GM18868 (cell line): ENCODE measurements at regions not wholly inside any gene's neighbourhood (a gene's known extent, or its start where the extent isn't known, plus 50 kb on each side); places are given as distances from the start of the nearest gene placed in this dataset.

Experiments used
- ATAC-seq: cut with Tn5 transposase; IDR thresholded peaks from one replicate; pipeline ENCODE4 v1.9.1; 2021; ENCODE audit warnings: mild to moderate bottlenecking, moderate library complexity; ENCODE audit not compliant: unreplicated experiment

GRCh38 chr6:8525370-8525769, 90.0 kb upstream of the SLC35B3 start:
- ATAC-seq = no peak

- ATAC-seq = no peak
Measured at GRCh38 chr6:8513174-8513573, 77.8 kb upstream of the SLC35B3 start.

DNA sequence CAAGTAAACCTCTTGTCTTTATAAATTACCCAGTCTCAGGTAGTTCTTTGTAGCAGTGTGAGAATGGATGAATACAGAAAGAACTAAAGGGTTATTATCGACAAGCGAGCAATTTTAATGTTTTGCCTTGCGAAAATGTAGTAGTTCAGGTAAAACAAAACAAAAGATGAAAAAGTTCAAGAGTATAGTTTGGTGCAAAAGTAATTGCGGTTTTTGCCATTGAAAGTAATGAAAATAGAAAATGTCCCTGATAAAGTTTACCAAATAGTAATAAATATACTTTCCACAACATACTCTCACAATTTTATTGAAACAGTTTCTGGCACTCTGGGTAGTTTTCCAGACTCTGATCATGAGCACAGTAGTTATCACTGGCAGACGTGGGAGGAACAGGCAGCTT, 71.9 kb upstream of the SLC35B3 start:
- ATAC-seq = no peak

DNA sequence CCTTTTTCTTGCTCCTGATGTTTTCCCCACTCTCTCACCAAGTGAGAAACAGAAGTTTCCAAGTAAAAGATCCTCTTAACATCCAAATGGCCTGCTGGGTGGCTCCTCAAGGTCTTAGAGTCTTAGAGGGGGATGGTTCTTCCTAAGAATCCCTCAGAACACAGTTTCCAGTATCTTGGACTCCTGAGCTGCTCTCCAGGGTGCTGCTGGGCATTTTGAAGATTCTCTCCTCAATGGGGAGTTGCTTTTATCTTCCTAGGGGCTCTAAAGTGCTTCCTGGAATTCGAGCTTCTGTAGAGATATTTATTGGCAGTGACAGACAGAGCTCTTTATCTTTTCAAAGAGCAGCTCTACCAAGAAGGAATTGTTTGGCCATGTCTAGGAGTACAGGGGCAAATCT, 70.8 kb upstream of the SLC35B3 start:
- no peak for ATAC-seq

GRCh38 chr6:8499540-8499939, 64.2 kb upstream of the SLC35B3 start:
- no peak for ATAC-seq

DNA sequence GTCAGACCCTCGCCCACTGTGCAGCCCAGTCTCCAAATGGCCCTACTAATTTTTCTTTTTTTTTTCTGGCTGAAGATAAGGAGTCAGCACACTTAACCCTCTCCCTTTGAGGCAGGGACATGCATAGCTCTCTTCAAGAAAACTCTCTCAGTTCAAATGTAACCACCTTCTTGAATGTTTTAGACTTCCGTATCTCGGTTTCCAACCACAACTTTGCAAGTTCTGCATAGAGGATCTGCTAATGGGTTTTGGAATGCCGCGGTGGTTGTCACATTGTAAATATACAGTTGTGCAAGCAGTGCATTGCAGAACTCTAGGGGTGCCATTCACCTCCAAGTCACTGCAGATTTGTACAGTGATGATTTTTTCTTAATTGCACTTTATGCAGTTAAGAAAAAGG, 59.4 kb upstream of the SLC35B3 start:
- ATAC-seq = no peak

GRCh38 chr6:8492536-8493133, 57.3 kb upstream of the SLC35B3 start:
- no peak for ATAC-seq
